ENCODE measurements at regions not wholly inside any gene's neighbourhood (a gene's known extent, or its start where the extent isn't known, plus 50 kb on each side); places are given as distances from the start of the nearest gene placed in this dataset.

- Histone ChIP-seq H3K4me1 (ENCODE audit: control insufficient read depth in 4 of 4, insufficient read depth in 4 of 4, low read length in 3 of 4) (peaks cover 0 to 14% (median 4%) of the 10 kb centered on the region in 4 donors), H3K9ac (ENCODE audit: low read depth in 1 of 2, low read length in 2 of 2) (no peak overlapping the region), H3K27me3 (ENCODE audit: control insufficient read depth in 4 of 4, insufficient read depth in 4 of 4, low read length in 3 of 4) (no peaks in the 10 kb centered on the region), H3K4me3 (ENCODE audit: low read depth in 1 of 3, low read length in 3 of 3) (no peak overlapping the region), H3K27ac (ENCODE audit: low read depth in 1 of 2, low read length in 2 of 2) (no peak overlapping the region), H3K9me3 (ENCODE audit: control insufficient read depth in 4 of 4, low read length in 3 of 4) (no peaks in the 10 kb centered on the region), H3K36me3 (ENCODE audit: control insufficient read depth in 4 of 4, insufficient read depth in 3 of 4, low read depth in 1 of 4, low read length in 3 of 4) (no peaks in the 10 kb centered on the region)
- 91% methylated on average over 8 of the region's 8 CpGs for WGBS
- TF ChIP-seq RAD21 (IDR thresholded peaks at IDR 0.05) (no peak), HNF4G (IDR thresholded peaks at IDR 0.05) (no peak), NR2F2 (IDR thresholded peaks at IDR 0.05) (no peak), SP1 (IDR thresholded peaks at IDR 0.05) (no peak), EGR1 (IDR thresholded peaks at IDR 0.05; ENCODE audit: low read depth in 2 of 2) (no peak)
- DNase-seq (ENCODE audit: low spot score): no peak
These were observed 217.2 kb upstream of the NFIA start for GRCh38 chr1:60865166-60865565.

- TF ChIP-seq RXRA (IDR thresholded peaks at IDR 0.05) (no peak), NR2F2 (IDR thresholded peaks at IDR 0.05) (no peak), JUND (IDR thresholded peaks at IDR 0.05) (no peak), SP1 (IDR thresholded peaks at IDR 0.05) (no peak), REST (IDR thresholded peaks at IDR 0.05) (no peak), YY1 (IDR thresholded peaks at IDR 0.05) (no peak), ATF3 (IDR thresholded peaks at IDR 0.05) (no peak), EGR1 (IDR thresholded peaks at IDR 0.05; ENCODE audit: low read depth in 2 of 2) (no peak), FOXA1 (IDR thresholded peaks at IDR 0.05) (no peak), GABPA (IDR thresholded peaks at IDR 0.05 in 1 of 2, conservative IDR thresholded peaks at IDR 0.05 in 1 of 2) (no peak), FOXA2 (IDR thresholded peaks at IDR 0.05) (no peak)
- Histone ChIP-seq H3K9me3 (ENCODE audit: control insufficient read depth in 4 of 4, low read length in 3 of 4) (no peaks in the 10 kb centered on the region), H3K4me3 (ENCODE audit: low read depth in 1 of 3, low read length in 3 of 3) (no peak overlapping the region), H3K27me3 (ENCODE audit: control insufficient read depth in 4 of 4, insufficient read depth in 4 of 4, low read length in 3 of 4) (no peaks in the 10 kb centered on the region), H3K4me1 (ENCODE audit: control insufficient read depth in 4 of 4, insufficient read depth in 4 of 4, low read length in 3 of 4) (peaks cover 0 to 14% (median 4%) of the 10 kb centered on the region in 4 donors), H3K36me3 (ENCODE audit: control insufficient read depth in 4 of 4, insufficient read depth in 3 of 4, low read depth in 1 of 4, low read length in 3 of 4) (no peaks in the 10 kb centered on the region), H3K9ac (ENCODE audit: low read depth in 1 of 2, low read length in 2 of 2) (no peak overlapping the region), H3K27ac (ENCODE audit: low read depth in 1 of 2, low read length in 2 of 2) (no peak overlapping the region)
- 95% methylated on average over 5 of the region's 5 CpGs for WGBS
- no peak for DNase-seq (ENCODE audit: low spot score)
These were observed 217.6 kb upstream of the NFIA start for GRCh38 chr1:60864722-60865121.

GRCh38 chr1:60863131-60863530 is 219.2 kb upstream of the NFIA start:
- Histone ChIP-seq H3K4me1 (ENCODE audit: control insufficient read depth in 4 of 4, insufficient read depth in 4 of 4, low read length in 3 of 4) (peaks cover 0 to 14% (median 4%) of the 10 kb centered on the region in 4 donors), H3K9me3 (ENCODE audit: control insufficient read depth in 4 of 4, low read length in 3 of 4) (no peaks in the 10 kb centered on the region), H3K36me3 (ENCODE audit: control insufficient read depth in 4 of 4, insufficient read depth in 3 of 4, low read depth in 1 of 4, low read length in 3 of 4) (no peaks in the 10 kb centered on the region), H3K27me3 (ENCODE audit: control insufficient read depth in 4 of 4, insufficient read depth in 4 of 4, low read length in 3 of 4) (no peaks in the 10 kb centered on the region), H3K9ac (ENCODE audit: low read depth in 1 of 2, low read length in 2 of 2) (no peak overlapping the region), H3K27ac (ENCODE audit: low read depth in 1 of 2, low read length in 2 of 2) (no peak overlapping the region), H3K4me3 (ENCODE audit: low read depth in 1 of 3, low read length in 3 of 3) (no peak overlapping the region)
- TF ChIP-seq FOXA1 (IDR thresholded peaks at IDR 0.05) (no peak), REST (IDR thresholded peaks at IDR 0.05) (no peak)
- DNase-seq (ENCODE audit: low spot score): no peak
- WGBS: 95% methylated on average over 1 of the region's 1 CpG
